Mucosa of rectum (tissue), 2 donors: ENCODE measurements at regions not wholly inside any gene's neighbourhood (a gene's known extent, or its start where the extent isn't known, plus 50 kb on each side); places are given as distances from the start of the nearest gene placed in this dataset.

Source experiments
- H3K27ac ChIP-seq, 2 donors: one replicate each; pipeline ENCODE4 v1.7.0; 2013; ENCODE audit warnings: inconsistent platforms in 2 of 2, low read depth in 2 of 2, low read length in 2 of 2
- H3K27me3 ChIP-seq, 2 donors: one replicate each; pipeline ENCODE4 v1.7.0; 2013; ENCODE audit warnings: low read length in 2 of 2; ENCODE audit not compliant: control insufficient read depth in 2 of 2, insufficient read depth in 2 of 2
- H3K36me3 ChIP-seq, 2 donors: one replicate each; pipeline ENCODE4 v1.7.0; 2013; ENCODE audit warnings: low read length in 2 of 2; ENCODE audit not compliant: control insufficient read depth in 2 of 2, insufficient read depth in 2 of 2
- H3K4me1 ChIP-seq, 2 donors: one replicate each; pipeline ENCODE4 v1.7.0; 2013; ENCODE audit warnings: low read length in 2 of 2, mild to moderate bottlenecking in 1 of 2; ENCODE audit not compliant: control insufficient read depth in 2 of 2, insufficient read depth in 2 of 2
- H3K4me3 ChIP-seq, 2 donors: one replicate each; pipeline ENCODE4 v1.7.0; 2013; ENCODE audit warnings: low read length in 2 of 2
- H3K9ac ChIP-seq, 2 donors: one replicate each; pipeline ENCODE4 v1.7.0; 2013; ENCODE audit warnings: low read length in 2 of 2, low read depth in 1 of 2, mild to moderate bottlenecking in 1 of 2
- H3K9me3 ChIP-seq, 2 donors: one replicate each; pipeline ENCODE4 v1.7.0; 2013; ENCODE audit warnings: low read length in 2 of 2; ENCODE audit not compliant: control insufficient read depth in 2 of 2
- donor health status: healthy.
- donor health status: Normal muscosa, but diverticular disease.

- Histone ChIP-seq H3K27me3 (no peaks in the 10 kb centered on the region), H3K27ac (no peak overlapping the region), H3K4me1 (no peaks in the 10 kb centered on the region), H3K9me3 (no peaks in the 10 kb centered on the region), H3K36me3 (no peaks in the 10 kb centered on the region), H3K4me3 (no peak overlapping the region), H3K9ac (no peak overlapping the region)
These were observed 155.5 kb downstream of the PDGFRA start for GRCh38 chr4:54384563-54384962.

GRCh38 chr4:54386042-54386669, 157.1 kb downstream of the PDGFRA start:
- Histone ChIP-seq H3K4me3 (no peak overlapping the region), H3K4me1 (no peaks in the 10 kb centered on the region), H3K9me3 (no peaks in the 10 kb centered on the region), H3K27ac (no peak overlapping the region), H3K36me3 (no peaks in the 10 kb centered on the region), H3K9ac (no peak overlapping the region), H3K27me3 (no peaks in the 10 kb centered on the region)

- Histone ChIP-seq H3K36me3 (no peaks in the 10 kb centered on the region), H3K4me1 (no peaks in the 10 kb centered on the region), H3K27me3 (no peaks in the 10 kb centered on the region), H3K4me3 (no peak overlapping the region), H3K27ac (no peak overlapping the region), H3K9ac (no peak overlapping the region), H3K9me3 (no peaks in the 10 kb centered on the region)
These were observed 157.6 kb downstream of the PDGFRA start for GRCh38 chr4:54386693-54387092.

- Histone ChIP-seq H3K9me3 (no peaks in the 10 kb centered on the region), H3K4me1 (no peaks in the 10 kb centered on the region), H3K4me3 (no peak overlapping the region), H3K27me3 (no peaks in the 10 kb centered on the region), H3K9ac (no peak overlapping the region), H3K36me3 (no peaks in the 10 kb centered on the region), H3K27ac (no peak overlapping the region)
These were observed 161.6 kb downstream of the PDGFRA start for GRCh38 chr4:54390670-54391069.

GRCh38 chr4:54391104-54391503, 162.0 kb downstream of the PDGFRA start:
- Histone ChIP-seq H3K4me1 (no peaks in the 10 kb centered on the region), H3K27ac (no peak overlapping the region), H3K9me3 (no peaks in the 10 kb centered on the region), H3K36me3 (no peaks in the 10 kb centered on the region), H3K4me3 (no peak overlapping the region), H3K9ac (no peak overlapping the region), H3K27me3 (no peaks in the 10 kb centered on the region)

GRCh38 chr4:54392479-54392878, 163.4 kb downstream of the PDGFRA start:
- no peak overlapping the region for H3K4me3 ChIP-seq
- H3K36me3 ChIP-seq, result no peaks in the 10 kb centered on the region
- no peak overlapping the region for H3K27ac ChIP-seq
- H3K4me1 ChIP-seq, result no peaks in the 10 kb centered on the region
- no peaks in the 10 kb centered on the region for H3K9me3 ChIP-seq
- H3K27me3 ChIP-seq, result no peaks in the 10 kb centered on the region
- H3K9ac ChIP-seq, result no peak overlapping the region

- Histone ChIP-seq H3K36me3 (no peaks in the 10 kb centered on the region), H3K9me3 (no peaks in the 10 kb centered on the region), H3K4me1 (no peaks in the 10 kb centered on the region), H3K4me3 (no peak overlapping the region), H3K27me3 (no peaks in the 10 kb centered on the region), H3K9ac (no peak overlapping the region), H3K27ac (no peak overlapping the region)
These were observed 164.2 kb downstream of the PDGFRA start for GRCh38 chr4:54393243-54393642.

- no peak overlapping the region for H3K4me3 ChIP-seq
- H3K4me1 ChIP-seq, result no peaks in the 10 kb centered on the region
- H3K9ac ChIP-seq, result no peak overlapping the region
- H3K36me3 ChIP-seq, result no peaks in the 10 kb centered on the region
- H3K9me3 ChIP-seq, result no peaks in the 10 kb centered on the region
- H3K27ac ChIP-seq, result no peak overlapping the region
- no peaks in the 10 kb centered on the region for H3K27me3 ChIP-seq
These were observed 166.0 kb downstream of the PDGFRA start for GRCh38 chr4:54395013-54395527.

- H3K4me3 ChIP-seq, result no peak overlapping the region
- H3K27me3 ChIP-seq, result no peaks in the 10 kb centered on the region
- no peak overlapping the region for H3K9ac ChIP-seq
- no peaks in the 10 kb centered on the region for H3K4me1 ChIP-seq
- no peaks in the 10 kb centered on the region for H3K9me3 ChIP-seq
- H3K27ac ChIP-seq, result no peak overlapping the region
- H3K36me3 ChIP-seq, result no peaks in the 10 kb centered on the region
These were observed 171.1 kb downstream of the PDGFRA start for GRCh38 chr4:54400188-54400587.

GRCh38 chr4:54400802-54401201, 171.7 kb downstream of the PDGFRA start:
- Histone ChIP-seq H3K9ac (no peak overlapping the region), H3K4me3 (no peak overlapping the region), H3K9me3 (no peaks in the 10 kb centered on the region), H3K27ac (no peak overlapping the region), H3K36me3 (no peaks in the 10 kb centered on the region), H3K27me3 (no peaks in the 10 kb centered on the region), H3K4me1 (no peaks in the 10 kb centered on the region)
